ENCODE measurements at regions not wholly inside any gene's neighbourhood (a gene's known extent, or its start where the extent isn't known, plus 50 kb on each side); places are given as distances from the start of the nearest gene placed in this dataset.

DNA sequence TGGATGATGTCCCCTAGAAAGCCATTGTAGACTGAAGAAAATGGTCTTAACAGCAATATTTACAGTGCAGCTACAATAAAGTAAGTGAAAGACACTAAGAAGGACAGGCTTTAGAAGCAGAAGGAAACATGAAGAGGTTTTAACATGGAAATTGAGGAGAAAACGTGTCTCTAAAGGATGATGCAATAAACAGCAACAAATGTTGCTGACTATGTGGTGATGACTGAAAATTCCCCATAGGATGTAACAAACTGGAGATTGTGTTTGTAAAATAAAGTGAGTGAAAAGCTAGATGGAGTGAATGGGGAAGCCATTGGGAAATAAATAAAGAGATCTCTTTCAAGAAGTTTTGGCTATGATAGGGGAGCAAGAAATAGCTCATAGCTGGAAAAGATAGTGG, 186.7 kb upstream of the IPO5 start:
- no peak for TF ChIP-seq POLR2A (IDR thresholded peaks at IDR 0.05)
- TF ChIP-seq, protein P1, sequence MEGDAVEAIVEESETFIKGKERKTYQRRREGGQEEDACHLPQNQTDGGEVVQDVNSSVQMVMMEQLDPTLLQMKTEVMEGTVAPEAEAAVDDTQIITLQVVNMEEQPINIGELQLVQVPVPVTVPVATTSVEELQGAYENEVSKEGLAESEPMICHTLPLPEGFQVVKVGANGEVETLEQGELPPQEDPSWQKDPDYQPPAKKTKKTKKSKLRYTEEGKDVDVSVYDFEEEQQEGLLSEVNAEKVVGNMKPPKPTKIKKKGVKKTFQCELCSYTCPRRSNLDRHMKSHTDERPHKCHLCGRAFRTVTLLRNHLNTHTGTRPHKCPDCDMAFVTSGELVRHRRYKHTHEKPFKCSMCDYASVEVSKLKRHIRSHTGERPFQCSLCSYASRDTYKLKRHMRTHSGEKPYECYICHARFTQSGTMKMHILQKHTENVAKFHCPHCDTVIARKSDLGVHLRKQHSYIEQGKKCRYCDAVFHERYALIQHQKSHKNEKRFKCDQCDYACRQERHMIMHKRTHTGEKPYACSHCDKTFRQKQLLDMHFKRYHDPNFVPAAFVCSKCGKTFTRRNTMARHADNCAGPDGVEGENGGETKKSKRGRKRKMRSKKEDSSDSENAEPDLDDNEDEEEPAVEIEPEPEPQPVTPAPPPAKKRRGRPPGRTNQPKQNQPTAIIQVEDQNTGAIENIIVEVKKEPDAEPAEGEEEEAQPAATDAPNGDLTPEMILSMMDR (IDR thresholded peaks at IDR 0.05), result no peak
- no peak for TF ChIP-seq EP300 (IDR thresholded peaks at IDR 0.05)
